AG20443 (cell line): ENCODE measurements at regions not wholly inside any gene's neighbourhood (a gene's known extent, or its start where the extent isn't known, plus 50 kb on each side); places are given as distances from the start of the nearest gene placed in this dataset.

Experiments used
- DNase-seq: peaks from one replicate; pipeline ENCODE4 v3.0.0; 2012; ENCODE audit warnings: low spot score, mixed read lengths

DNA sequence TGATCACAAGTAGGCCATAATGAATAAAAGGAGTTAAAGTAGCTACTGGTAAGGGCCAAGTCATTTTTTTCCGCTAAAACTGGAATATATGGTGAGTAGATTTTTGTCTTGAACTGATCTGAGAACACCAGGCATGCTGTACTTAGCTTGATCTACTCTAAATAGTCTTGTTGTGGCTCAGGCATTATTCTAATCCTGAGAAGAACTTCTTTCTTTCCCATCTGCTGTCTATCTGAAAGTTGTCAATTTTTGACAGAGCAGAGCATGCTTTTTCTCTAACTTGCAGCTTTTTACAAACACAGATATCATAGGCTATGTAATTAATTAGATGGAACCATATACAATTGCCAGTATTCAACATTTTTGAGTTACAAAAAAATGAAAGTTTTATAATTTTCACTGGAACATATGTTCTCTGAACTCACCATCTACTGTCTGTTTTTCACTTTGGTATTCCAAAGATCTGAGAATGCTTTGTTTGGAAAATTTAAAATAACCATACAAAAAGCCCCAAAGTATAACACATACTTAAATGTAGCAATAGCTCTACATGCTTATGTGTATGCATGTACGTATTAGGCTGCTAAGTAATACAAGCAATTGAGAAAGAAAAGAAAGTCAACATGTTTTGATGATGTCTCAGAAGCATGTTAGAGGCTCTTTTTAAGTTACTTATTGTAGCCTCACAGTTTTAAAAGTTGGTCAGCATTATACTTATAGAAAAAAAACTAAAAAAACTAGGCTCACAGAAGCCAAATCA is 542.7 kb upstream of the LUZP2 start:
- no peak for DNase-seq

DNA sequence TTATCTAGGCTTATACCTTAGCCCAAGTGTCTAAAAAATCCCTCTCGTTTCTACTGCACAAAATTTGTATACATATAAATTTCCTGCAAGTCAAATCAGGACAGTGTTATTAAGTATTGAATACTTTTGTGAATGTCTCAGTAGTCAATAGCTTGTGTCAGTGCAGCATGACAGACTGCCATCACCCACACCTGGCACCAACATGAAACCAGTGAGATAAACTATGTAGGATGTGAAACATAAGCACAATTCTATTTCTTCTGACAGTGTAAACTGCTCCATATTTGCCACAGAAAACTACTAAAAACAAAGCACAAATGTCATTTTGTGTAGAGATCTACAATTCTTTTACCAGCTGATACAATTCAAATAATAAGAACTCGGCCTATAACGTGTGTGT is 542.1 kb upstream of the LUZP2 start:
- DNase-seq, result no peak

- DNase-seq, result no peak
These were observed 540.3 kb upstream of the LUZP2 start for GRCh38 chr11:23956586-23956985.

DNA sequence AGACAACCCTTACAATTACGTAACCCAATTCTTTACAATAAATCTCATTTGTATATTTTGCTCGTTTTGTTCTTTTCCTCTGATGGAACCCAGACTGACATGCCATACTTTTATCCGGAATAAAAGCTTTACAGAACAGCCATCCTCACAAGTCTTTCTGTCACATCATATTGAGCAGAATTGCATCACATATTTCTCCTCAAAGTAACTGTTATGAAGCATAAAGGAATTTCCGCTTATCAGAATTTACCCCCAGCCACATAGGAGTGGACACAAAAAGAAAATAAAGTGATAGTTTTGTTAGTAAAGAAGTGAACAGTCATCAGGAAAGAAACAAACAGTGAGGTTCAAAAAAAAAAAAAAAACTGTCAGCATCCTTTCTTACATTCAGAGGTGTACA is 539.5 kb upstream of the LUZP2 start:
- DNase-seq, result no peak

DNA sequence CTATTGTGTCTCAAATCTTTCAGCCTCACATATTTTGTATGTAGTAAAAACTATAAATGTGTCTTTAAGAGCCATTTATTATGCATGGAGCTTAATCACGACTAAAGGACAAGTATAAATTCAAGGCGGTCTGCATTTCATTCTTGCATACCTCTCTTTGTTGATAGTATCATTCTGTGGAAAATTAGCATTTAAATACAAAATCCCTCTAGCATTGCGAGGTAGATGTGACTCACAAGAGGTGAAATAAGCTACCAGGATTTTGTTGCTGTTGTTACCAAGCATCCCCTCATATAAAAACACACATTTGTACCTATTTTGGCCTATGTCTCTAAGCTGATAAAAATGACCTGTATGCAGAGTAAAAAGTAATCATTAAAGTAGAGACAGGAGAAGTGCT is 537.4 kb upstream of the LUZP2 start:
- DNase-seq, result no peak

- no peak for DNase-seq
These were observed 535.1 kb upstream of the LUZP2 start for GRCh38 chr11:23961503-23962338.

DNA sequence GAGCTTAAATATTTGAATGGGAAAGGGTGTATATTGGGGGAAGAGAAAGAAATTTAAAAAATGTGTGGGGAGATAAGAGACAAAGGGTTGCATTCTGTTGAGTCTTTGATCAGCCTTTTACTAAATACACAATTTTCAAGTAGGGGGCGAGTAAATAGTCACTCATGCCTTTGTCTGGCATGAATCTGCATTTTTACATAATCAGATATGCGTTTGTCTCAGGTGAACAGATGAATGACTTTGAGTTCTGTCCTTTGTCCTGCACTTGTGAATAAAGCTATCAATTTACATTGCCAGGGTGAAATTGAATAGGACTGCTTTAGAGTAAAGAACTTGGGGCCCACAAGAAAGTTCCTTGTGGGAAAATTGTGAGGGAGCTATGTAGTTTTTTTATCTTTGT is 523.6 kb upstream of the LUZP2 start:
- no peak for DNase-seq

DNA sequence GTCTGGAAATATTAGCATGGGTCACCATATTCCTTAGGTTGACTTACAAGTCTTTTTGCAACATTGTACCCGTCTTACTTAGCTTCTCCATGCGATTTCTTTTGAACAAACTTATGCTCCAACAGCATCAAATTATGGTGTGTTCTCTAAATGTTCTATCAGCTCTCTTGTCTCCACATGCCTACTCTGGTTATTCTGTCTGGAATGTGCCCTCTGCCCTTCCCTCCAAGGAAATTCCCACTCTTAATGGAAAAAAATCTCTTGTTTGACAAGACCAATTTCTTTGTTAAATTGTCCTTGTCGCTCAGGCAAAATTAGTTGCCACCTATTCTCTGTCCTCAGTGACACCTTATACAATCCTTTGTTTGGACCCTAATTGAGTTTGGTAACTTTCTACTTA is 522.8 kb upstream of the LUZP2 start:
- no peak for DNase-seq

- DNase-seq, result no peak
These were observed 522.3 kb upstream of the LUZP2 start for GRCh38 chr11:23974601-23975000.

GRCh38 chr11:23976426-23976825 is 520.4 kb upstream of the LUZP2 start:
- peak; percentile 6 for DNase-seq

GRCh38 chr11:23976841-23977271 is 520.0 kb upstream of the LUZP2 start:
- peak; percentile 14 for DNase-seq

DNA sequence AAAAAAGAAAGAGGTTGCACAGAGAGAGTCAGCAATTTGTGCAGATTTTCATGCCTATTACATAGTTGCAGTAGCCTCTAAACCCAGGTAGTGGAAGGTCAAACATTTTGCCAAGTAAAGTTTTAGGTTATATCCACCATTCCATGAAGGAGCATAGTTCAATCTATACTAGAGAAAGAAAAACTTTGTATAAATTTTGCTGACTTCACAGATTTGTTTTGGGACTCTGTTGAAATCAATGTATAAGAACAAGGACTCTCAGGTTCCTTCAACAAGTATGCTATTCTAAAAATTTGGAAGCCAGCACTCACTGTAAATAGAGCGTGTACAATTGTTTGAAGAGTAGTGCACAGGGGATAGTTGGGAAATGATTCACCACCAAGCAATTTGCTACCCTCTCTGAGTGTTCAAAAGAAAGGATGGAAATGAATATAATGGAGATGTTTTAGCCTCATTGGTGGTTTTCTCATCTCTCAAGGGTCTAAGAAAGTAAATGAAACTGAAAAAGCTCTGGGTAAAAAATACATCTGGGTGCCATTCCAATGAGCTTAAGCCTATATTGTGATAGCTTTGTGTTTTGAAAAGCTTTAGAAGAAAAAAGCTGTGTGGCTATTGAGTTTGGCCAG is 508.4 kb upstream of the LUZP2 start:
- DNase-seq, result no peak

- DNase-seq, result no peak
These were observed 506.3 kb upstream of the LUZP2 start for GRCh38 chr11:23990346-23991164.

GRCh38 chr11:23991165-23991539 is 505.7 kb upstream of the LUZP2 start:
- DNase-seq, result peak; percentile 17

DNA sequence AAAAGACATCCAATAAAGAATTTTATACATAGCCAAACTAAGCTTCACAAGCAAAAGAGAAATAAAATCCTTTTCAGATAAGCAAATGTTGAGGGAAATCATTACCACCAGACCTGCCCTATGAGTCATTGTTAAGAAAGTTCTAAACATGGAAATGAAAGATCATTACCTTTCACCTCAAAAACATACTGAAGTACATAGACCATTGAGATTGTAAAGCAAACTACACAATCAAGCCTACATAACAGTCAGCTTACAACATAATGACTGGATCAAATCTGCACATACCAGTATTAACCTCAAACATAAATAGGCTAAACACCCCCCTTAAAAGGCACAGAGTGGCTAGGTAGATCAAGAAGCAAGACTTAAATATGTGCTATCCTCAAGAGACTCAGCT is 501.0 kb upstream of the LUZP2 start:
- no peak for DNase-seq

DNA sequence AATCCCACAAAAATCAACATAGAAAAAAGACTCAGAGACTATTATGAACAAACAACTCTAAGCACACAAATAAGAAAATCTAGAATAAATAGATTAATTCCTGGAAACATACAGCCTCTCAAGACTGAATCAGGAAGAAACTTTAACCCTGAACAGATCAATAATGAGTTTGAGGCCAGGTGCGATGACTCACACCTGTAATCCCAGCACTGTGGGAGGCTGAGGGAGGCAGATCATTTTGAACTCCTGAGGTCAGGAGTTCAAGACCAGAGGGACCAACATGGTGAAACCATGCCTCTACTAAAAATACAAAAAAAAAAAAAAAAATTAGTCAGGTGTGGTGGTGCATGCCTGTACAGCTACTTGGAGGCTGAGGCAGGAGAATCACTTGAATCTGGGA is 499.5 kb upstream of the LUZP2 start:
- no peak for DNase-seq

DNA sequence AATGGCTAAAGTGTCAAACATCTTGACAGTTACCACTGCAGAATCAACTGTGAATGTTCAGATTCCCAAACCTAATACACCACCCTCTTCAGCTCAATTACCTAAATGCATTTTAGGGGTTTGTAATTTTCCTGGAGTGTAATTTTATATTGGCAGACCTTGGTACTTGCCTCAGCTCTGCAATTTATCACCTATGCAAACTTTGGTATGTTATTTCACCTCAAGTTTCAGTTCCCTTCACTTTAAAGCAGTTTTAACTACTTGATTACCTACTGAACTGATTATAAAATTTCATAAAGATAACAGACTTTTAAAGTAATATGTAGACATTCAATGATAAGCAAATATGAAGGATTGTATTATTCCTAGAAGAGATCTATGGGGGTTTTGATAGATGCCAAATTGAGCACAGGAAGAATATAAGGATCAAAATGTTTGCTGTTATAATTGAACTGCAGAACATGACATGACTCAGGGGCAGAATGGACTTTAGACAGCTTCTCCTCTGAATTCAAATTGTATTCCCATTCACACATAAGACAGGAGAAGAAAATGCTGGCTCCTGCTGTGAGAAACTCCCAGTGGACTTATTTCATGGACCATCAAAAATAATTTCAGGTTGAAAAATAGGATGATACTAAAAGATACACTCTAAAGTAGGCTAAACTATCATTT is 491.5 kb upstream of the LUZP2 start:
- DNase-seq, result no peak

- DNase-seq, result no peak
These were observed 453.0 kb upstream of the LUZP2 start for GRCh38 chr11:24043842-24044241.

DNA sequence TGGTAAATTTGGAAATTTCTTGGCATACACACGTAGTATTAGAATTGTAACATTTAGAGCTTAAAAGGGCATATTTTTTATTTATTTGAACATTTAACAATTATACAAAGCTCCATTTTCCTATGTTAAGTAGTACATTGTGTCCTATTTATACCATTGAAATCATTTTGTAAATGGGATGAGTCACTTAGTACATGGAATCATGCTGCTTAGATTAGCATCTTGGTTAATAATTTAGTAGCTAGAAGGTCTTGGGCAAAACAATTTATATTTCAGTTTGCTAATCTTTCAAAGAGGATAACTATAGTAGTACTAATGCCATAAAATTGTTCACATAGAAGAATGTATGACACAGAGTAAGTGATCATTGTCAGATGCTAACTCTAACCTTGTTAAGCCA is 450.1 kb upstream of the LUZP2 start:
- no peak for DNase-seq

GRCh38 chr11:24056051-24056450 is 440.8 kb upstream of the LUZP2 start:
- DNase-seq, result no peak

- DNase-seq, result no peak
These were observed 436.7 kb upstream of the LUZP2 start for GRCh38 chr11:24060125-24060524.
